SU-DHL-6 (cell line): ENCODE measurements at regions not wholly inside any gene's neighbourhood (a gene's known extent, or its start where the extent isn't known, plus 50 kb on each side); places are given as distances from the start of the nearest gene placed in this dataset.

Source experiments
- H2AFZ ChIP-seq: fragments of 200-600 bp; sonication (generic); 2 replicates; pipeline ENCODE4 v1.6.1; 2014; ENCODE audit warnings: low read depth, mild to moderate bottlenecking, moderate library complexity, mixed read lengths, antibody characterized with exemption, low read length; ENCODE audit not compliant: severe bottlenecking
- H3F3A ChIP-seq: fragments of 200-600 bp; shearing (Covaris generic); 2 replicates; pipeline ENCODE4 v1.6.0; 2016; ENCODE audit warnings: antibody characterized with exemption, mild to moderate bottlenecking; ENCODE audit not compliant: insufficient read depth
- H3K27ac ChIP-seq: fragments of 200-600 bp; sonication (generic); 2 replicates; pipeline ENCODE4 v1.5.1; 2016; ENCODE audit warnings: low read depth, mild to moderate bottlenecking, low read length, moderate library complexity, mixed read lengths
- H3K27me3 ChIP-seq: fragments of 200-600 bp; sonication (generic), shearing (Covaris generic); 2 replicates; pipeline ENCODE4 v1.6.0; 2014; ENCODE audit warnings: mild to moderate bottlenecking, low read length
- H3K36me3 ChIP-seq: fragments of 200-600 bp; sonication (generic); 2 replicates; pipeline ENCODE4 v1.6.1; 2014; ENCODE audit warnings: mild to moderate bottlenecking, low read length, mixed read lengths
- H3K4me2 ChIP-seq: fragments of 300-600, 200-600 bp; shearing (Covaris generic), sonication (generic); 2 replicates; pipeline ENCODE4 v1.6.0; 2014; ENCODE audit warnings: low read length, low read depth, mild to moderate bottlenecking; ENCODE audit not compliant: poor library complexity, severe bottlenecking
- H3K4me3 ChIP-seq: fragments of 200-600 bp; sonication (generic); 2 replicates; pipeline ENCODE4 v1.5.1; 2014; ENCODE audit warnings: antibody characterized with exemption, low read length, mild to moderate bottlenecking, mixed read lengths; ENCODE audit not compliant: insufficient read depth, poor library complexity, severe bottlenecking
- H3K79me2 ChIP-seq: fragments of 200-600 bp; sonication (generic); 2 replicates; pipeline ENCODE4 v1.6.1; 2014; ENCODE audit warnings: mild to moderate bottlenecking, low read length, moderate library complexity; ENCODE audit not compliant: insufficient read depth
- H3K9ac ChIP-seq: fragments of 200-600 bp; sonication (generic); 2 replicates; pipeline ENCODE4 v1.7.0; 2014; ENCODE audit warnings: mild to moderate bottlenecking, low read length
- H3K9me2 ChIP-seq: fragments of 200-600 bp; sonication (generic); replicated peaks from 2 replicates; pipeline ENCODE4 v1.6.1; 2014; ENCODE audit warnings: low read length; ENCODE audit not compliant: insufficient read depth
- H3K9me3 ChIP-seq: fragments of 200-600 bp; sonication (generic); 2 replicates; pipeline ENCODE4 v1.6.1; 2014; ENCODE audit warnings: low read length, mixed read lengths; ENCODE audit not compliant: insufficient read depth
- H4K20me1 ChIP-seq: fragments of 200-600 bp; sonication (generic); 2 replicates; pipeline ENCODE4 v1.6.1; 2014; ENCODE audit warnings: low read depth, mild to moderate bottlenecking, antibody characterized with exemption, low read length, moderate library complexity, mixed read lengths
- CTCF ChIP-seq: fragments of 200-600 bp; sonication (generic); IDR thresholded peaks from one replicate; pipeline ENCODE4 v1.5.1; 2017; ENCODE audit warnings: antibody characterized with exemption, mild to moderate bottlenecking, low read length, moderate library complexity; ENCODE audit not compliant: insufficient read depth, poor library complexity, severe bottlenecking
- EZH2phosphoT487 ChIP-seq: fragments of 200-600 bp; sonication (generic), shearing (Covaris generic); conservative IDR thresholded peaks from 2 replicates; pipeline ENCODE4 v1.6.1; 2018; ENCODE audit warnings: mild to moderate bottlenecking, antibody characterized with exemption, low read length, moderate library complexity, mixed read lengths

GRCh38 chr5:82591021-82591515, 312.9 kb upstream of the RPS23 start:
- Histone ChIP-seq H2AFZ (no peak overlapping the region), H3K4me2 (no peak overlapping the region), H3F3A (no peaks in the 10 kb centered on the region), H3K36me3 (no peaks in the 10 kb centered on the region), H4K20me1 (no peaks in the 10 kb centered on the region), H3K4me3 (no peak overlapping the region), H3K9ac (no peak overlapping the region), H3K9me2 (no peaks in the 10 kb centered on the region), H3K79me2 (no peaks in the 10 kb centered on the region), H3K27me3 (no peaks in the 10 kb centered on the region), H3K9me3 (no peaks in the 10 kb centered on the region), H3K27ac (no peak overlapping the region)
- no peak for TF ChIP-seq EZH2phosphoT487
- no peak for TF ChIP-seq CTCF

GRCh38 chr5:82590112-82590511, 312.0 kb upstream of the RPS23 start:
- no peaks in the 10 kb centered on the region for H3K27me3 ChIP-seq
- no peaks in the 10 kb centered on the region for H3F3A ChIP-seq
- no peaks in the 10 kb centered on the region for H4K20me1 ChIP-seq
- no peaks in the 10 kb centered on the region for H3K9me3 ChIP-seq
- TF ChIP-seq CTCF (no peak), EZH2phosphoT487 (no peak)
- H3K4me3 ChIP-seq, result no peak overlapping the region
- H3K9me2 ChIP-seq, result no peaks in the 10 kb centered on the region
- H3K9ac ChIP-seq, result no peak overlapping the region
- no peak overlapping the region for H2AFZ ChIP-seq
- H3K27ac ChIP-seq, result no peak overlapping the region
- H3K4me2 ChIP-seq, result no peak overlapping the region
- H3K79me2 ChIP-seq, result no peaks in the 10 kb centered on the region
- no peaks in the 10 kb centered on the region for H3K36me3 ChIP-seq

GRCh38 chr5:82586661-82587310, 308.6 kb upstream of the RPS23 start:
- no peaks in the 10 kb centered on the region for H3K36me3 ChIP-seq

More at GRCh38 chr5:82586661-82587310, 308.6 kb upstream of the RPS23 start:
- Histone ChIP-seq H3K4me3 (no peak overlapping the region), H3K9me2 (no peaks in the 10 kb centered on the region), H4K20me1 (no peaks in the 10 kb centered on the region), H2AFZ (no peak overlapping the region), H3K27ac (no peak overlapping the region), H3K9ac (no peak overlapping the region), H3F3A (no peaks in the 10 kb centered on the region), H3K9me3 (no peaks in the 10 kb centered on the region), H3K79me2 (no peaks in the 10 kb centered on the region), H3K27me3 (no peaks in the 10 kb centered on the region), H3K4me2 (no peak overlapping the region)
- TF ChIP-seq EZH2phosphoT487, result no peak
- no peak for TF ChIP-seq CTCF
